Endothelial cell (in vitro differentiated cells): ENCODE measurements at regions not wholly inside any gene's neighbourhood (a gene's known extent, or its start where the extent isn't known, plus 50 kb on each side); places are given as distances from the start of the nearest gene placed in this dataset.

Experiments
- DNase-seq: peaks from one replicate; pipeline ENCODE4 v3.0.0; 2021; ENCODE audit warnings: low spot score
- H3K27ac Mint-ChIP-seq: one replicate; pipeline ENCODE4 v1.8.0; 2021; ENCODE audit warnings: mixed read lengths, inconsistent platforms; ENCODE audit not compliant: unreplicated experiment
- H3K27me3 Mint-ChIP-seq: one replicate; pipeline ENCODE4 v1.8.0; 2021; ENCODE audit warnings: mild to moderate bottlenecking, moderate library complexity, mixed read lengths, inconsistent platforms; ENCODE audit not compliant: unreplicated experiment
- H3K36me3 Mint-ChIP-seq: one replicate; pipeline ENCODE4 v1.8.0; 2021; ENCODE audit warnings: mild to moderate bottlenecking, low read depth, mixed read lengths, inconsistent platforms; ENCODE audit not compliant: unreplicated experiment
- H3K4me1 Mint-ChIP-seq: one replicate; pipeline ENCODE4 v1.8.0; 2021; ENCODE audit warnings: mild to moderate bottlenecking, mixed read lengths, inconsistent platforms; ENCODE audit not compliant: unreplicated experiment
- H3K4me3 Mint-ChIP-seq: one replicate; pipeline ENCODE4 v1.8.0; 2021; ENCODE audit warnings: mild to moderate bottlenecking, mixed read lengths, inconsistent platforms; ENCODE audit not compliant: unreplicated experiment
- H3K9me3 Mint-ChIP-seq: one replicate; pipeline ENCODE4 v1.8.0; 2021; ENCODE audit warnings: mixed read lengths, inconsistent platforms; ENCODE audit not compliant: unreplicated experiment
- TF ChIP-seq, protein P1 (sequence below): fragments of 200-600 bp; sonication (generic); IDR thresholded peaks from one replicate; pipeline ENCODE4 v1.5.0; 2021; ENCODE audit warnings: antibody characterized with exemption; ENCODE audit not compliant: unreplicated experiment

DNA sequence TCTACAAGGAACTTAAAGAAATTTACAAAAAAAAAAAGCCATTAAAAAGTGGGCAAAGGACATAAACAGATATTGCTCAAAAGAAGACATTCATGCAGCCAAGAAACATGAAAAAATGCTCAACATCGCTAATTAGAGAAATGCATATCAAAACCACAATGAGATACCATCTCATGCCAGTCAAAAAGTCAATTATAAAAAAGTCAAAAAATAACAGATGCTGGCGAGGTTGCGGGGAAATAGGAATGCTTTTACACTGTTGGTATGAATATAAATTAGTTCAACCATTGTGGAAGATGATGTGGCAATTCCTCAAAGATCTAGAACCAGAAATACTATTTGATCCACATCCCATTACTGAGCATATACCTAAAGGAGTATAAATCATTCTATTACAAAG lies 411.9 kb upstream of the MARCKS start:
- no peaks in the 10 kb centered on the region for H3K36me3 Mint-ChIP-seq
- TF ChIP-seq, protein P1, sequence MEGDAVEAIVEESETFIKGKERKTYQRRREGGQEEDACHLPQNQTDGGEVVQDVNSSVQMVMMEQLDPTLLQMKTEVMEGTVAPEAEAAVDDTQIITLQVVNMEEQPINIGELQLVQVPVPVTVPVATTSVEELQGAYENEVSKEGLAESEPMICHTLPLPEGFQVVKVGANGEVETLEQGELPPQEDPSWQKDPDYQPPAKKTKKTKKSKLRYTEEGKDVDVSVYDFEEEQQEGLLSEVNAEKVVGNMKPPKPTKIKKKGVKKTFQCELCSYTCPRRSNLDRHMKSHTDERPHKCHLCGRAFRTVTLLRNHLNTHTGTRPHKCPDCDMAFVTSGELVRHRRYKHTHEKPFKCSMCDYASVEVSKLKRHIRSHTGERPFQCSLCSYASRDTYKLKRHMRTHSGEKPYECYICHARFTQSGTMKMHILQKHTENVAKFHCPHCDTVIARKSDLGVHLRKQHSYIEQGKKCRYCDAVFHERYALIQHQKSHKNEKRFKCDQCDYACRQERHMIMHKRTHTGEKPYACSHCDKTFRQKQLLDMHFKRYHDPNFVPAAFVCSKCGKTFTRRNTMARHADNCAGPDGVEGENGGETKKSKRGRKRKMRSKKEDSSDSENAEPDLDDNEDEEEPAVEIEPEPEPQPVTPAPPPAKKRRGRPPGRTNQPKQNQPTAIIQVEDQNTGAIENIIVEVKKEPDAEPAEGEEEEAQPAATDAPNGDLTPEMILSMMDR, result no peak
- peaks cover 2% of the 10 kb centered on the region for H3K27me3 Mint-ChIP-seq
- no peak for DNase-seq
- no peak overlapping the region for H3K4me3 Mint-ChIP-seq
- no peak overlapping the region for H3K27ac Mint-ChIP-seq
- H3K9me3 Mint-ChIP-seq, result no peaks in the 10 kb centered on the region
- peaks cover 6% of the 10 kb centered on the region for H3K4me1 Mint-ChIP-seq

GRCh38 chr6:113447088-113447831 lies 409.9 kb upstream of the MARCKS start:
- Mint-ChIP-seq H3K27me3 (peaks cover 2% of the 10 kb centered on the region), H3K9me3 (no peaks in the 10 kb centered on the region), H3K4me3 (no peak overlapping the region), H3K27ac (no peak overlapping the region), H3K4me1 (peaks cover 2% of the 10 kb centered on the region), H3K36me3 (no peaks in the 10 kb centered on the region)
- TF ChIP-seq, protein P1, result no peak
- DNase-seq, result no peak

- no peak for DNase-seq
- TF ChIP-seq, protein P1, result no peak
- Mint-ChIP-seq H3K27ac (no peak overlapping the region), H3K4me1 (peaks cover 2% of the 10 kb centered on the region), H3K36me3 (no peaks in the 10 kb centered on the region), H3K27me3 (peaks cover 2% of the 10 kb centered on the region), H3K4me3 (no peak overlapping the region), H3K9me3 (no peaks in the 10 kb centered on the region)
These were observed 408.1 kb upstream of the MARCKS start for GRCh38 chr6:113449051-113449450.

GRCh38 chr6:113450061-113450465 lies 407.1 kb upstream of the MARCKS start:
- no peaks in the 10 kb centered on the region for H3K9me3 Mint-ChIP-seq
- H3K4me1 Mint-ChIP-seq, result peaks cover 2% of the 10 kb centered on the region
- no peak overlapping the region for H3K4me3 Mint-ChIP-seq
- TF ChIP-seq, protein P1, result no peak
- DNase-seq, result no peak
- H3K27ac Mint-ChIP-seq, result no peak overlapping the region
- H3K27me3 Mint-ChIP-seq, result peaks cover 2% of the 10 kb centered on the region
- H3K36me3 Mint-ChIP-seq, result no peaks in the 10 kb centered on the region

DNA sequence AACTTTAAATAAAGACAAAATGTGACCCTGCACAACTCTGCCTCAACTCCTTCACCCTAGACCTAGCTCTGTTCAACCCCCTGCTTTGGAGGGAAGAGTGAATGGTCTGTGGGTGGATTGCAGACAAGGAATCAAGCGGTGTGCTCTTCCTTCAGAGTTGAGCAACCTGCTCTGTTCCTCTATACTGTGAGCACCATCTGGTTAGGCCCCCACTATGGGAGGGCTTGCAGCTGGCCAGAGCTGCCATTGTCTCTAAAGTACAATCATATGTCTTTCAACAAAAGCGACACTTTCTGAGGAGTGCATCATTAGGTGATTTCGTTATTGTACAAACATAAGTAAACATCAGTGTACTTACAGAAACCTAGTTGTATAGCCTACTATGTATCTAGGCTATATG lies 406.1 kb upstream of the MARCKS start:
- no peak overlapping the region for H3K27ac Mint-ChIP-seq
- H3K27me3 Mint-ChIP-seq, result peaks cover 2% of the 10 kb centered on the region
- H3K4me1 Mint-ChIP-seq, result peaks cover 2% of the 10 kb centered on the region
- H3K36me3 Mint-ChIP-seq, result no peaks in the 10 kb centered on the region
- no peaks in the 10 kb centered on the region for H3K9me3 Mint-ChIP-seq
- no peak overlapping the region for H3K4me3 Mint-ChIP-seq
- no peak for DNase-seq
- TF ChIP-seq, protein P1, result no peak
